PFSK-1 (cell line): ENCODE measurements at regions not wholly inside any gene's neighbourhood (a gene's known extent, or its start where the extent isn't known, plus 50 kb on each side); places are given as distances from the start of the nearest gene placed in this dataset.

Source experiments
- POLR2AphosphoS5 ChIP-seq: IDR thresholded peaks from 2 replicates; pipeline ENCODE4 v1.6.1; 2012; ENCODE audit warnings: low read depth, mild to moderate bottlenecking, control low read depth, low read length, moderate library complexity
- SIN3A ChIP-seq: IDR thresholded peaks from 2 replicates; pipeline ENCODE4 v1.6.1; 2012; ENCODE audit warnings: mild to moderate bottlenecking, low read length, moderate library complexity, borderline replicate concordance; ENCODE audit not compliant: insufficient read depth
- TAF1 ChIP-seq: IDR thresholded peaks from 2 replicates; pipeline ENCODE4 v1.6.1; 2012; ENCODE audit warnings: low read length, control low read depth, borderline replicate concordance; ENCODE audit not compliant: insufficient read depth
- TF ChIP-seq, protein P1 (sequence below), 2 experiments: IDR thresholded peaks; 2 replicates each; pipeline versions ENCODE4 v1.6.1 to v1.8.0; 2011 to 2012; ENCODE audit warnings: low read depth in 2 of 2, low read length in 2 of 2, control low read depth in 1 of 2, inconsistent platforms in 1 of 2, mild to moderate bottlenecking in 1 of 2, moderate library complexity in 1 of 2; ENCODE audit not compliant: insufficient read depth in 1 of 2

DNA sequence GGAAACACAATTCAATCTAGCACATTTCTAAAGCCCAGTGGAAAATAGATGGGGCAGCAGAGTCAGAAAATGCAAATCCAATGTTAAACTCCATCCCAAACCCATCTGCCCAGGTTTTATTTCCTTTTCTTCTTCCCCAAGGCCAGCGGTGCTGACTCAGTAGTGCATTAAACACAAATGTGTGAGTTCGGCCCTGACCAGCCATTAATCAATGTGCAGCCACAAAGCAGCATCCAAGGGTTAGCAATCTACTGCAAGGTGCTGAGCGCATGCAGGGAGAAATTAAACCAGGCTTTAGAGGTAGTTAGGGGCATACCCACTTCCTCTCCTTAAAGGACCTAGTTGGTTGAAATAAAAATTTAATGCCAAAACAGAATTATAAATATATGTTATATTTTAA, 583.3 kb upstream of the PPP2R3A start:
- TF ChIP-seq, protein P1, sequence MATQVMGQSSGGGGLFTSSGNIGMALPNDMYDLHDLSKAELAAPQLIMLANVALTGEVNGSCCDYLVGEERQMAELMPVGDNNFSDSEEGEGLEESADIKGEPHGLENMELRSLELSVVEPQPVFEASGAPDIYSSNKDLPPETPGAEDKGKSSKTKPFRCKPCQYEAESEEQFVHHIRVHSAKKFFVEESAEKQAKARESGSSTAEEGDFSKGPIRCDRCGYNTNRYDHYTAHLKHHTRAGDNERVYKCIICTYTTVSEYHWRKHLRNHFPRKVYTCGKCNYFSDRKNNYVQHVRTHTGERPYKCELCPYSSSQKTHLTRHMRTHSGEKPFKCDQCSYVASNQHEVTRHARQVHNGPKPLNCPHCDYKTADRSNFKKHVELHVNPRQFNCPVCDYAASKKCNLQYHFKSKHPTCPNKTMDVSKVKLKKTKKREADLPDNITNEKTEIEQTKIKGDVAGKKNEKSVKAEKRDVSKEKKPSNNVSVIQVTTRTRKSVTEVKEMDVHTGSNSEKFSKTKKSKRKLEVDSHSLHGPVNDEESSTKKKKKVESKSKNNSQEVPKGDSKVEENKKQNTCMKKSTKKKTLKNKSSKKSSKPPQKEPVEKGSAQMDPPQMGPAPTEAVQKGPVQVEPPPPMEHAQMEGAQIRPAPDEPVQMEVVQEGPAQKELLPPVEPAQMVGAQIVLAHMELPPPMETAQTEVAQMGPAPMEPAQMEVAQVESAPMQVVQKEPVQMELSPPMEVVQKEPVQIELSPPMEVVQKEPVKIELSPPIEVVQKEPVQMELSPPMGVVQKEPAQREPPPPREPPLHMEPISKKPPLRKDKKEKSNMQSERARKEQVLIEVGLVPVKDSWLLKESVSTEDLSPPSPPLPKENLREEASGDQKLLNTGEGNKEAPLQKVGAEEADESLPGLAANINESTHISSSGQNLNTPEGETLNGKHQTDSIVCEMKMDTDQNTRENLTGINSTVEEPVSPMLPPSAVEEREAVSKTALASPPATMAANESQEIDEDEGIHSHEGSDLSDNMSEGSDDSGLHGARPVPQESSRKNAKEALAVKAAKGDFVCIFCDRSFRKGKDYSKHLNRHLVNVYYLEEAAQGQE (IDR thresholded peaks at IDR 0.05; ENCODE audit: insufficient read depth in 1 of 2, low read depth in 2 of 2, low read length in 2 of 2) = no peak
- no peak for TF ChIP-seq POLR2AphosphoS5
- TF ChIP-seq TAF1 = no peak
- no peak for TF ChIP-seq SIN3A
